HAP-1 (cell line): ENCODE measurements at regions not wholly inside any gene's neighbourhood (a gene's known extent, or its start where the extent isn't known, plus 50 kb on each side); places are given as distances from the start of the nearest gene placed in this dataset.
"Not testable (repeated sequence)": the region's sequence is repeated elsewhere in the genome, so short reads cannot be mapped to it uniquely, and the experiment has no call there.

Experiments used
- DNase-seq, 2 experiments: peaks; one replicate each; pipeline ENCODE4 v3.0.0-alpha.2; 2016 to 2020; ENCODE audit warnings: low spot score in 2 of 2
- H3K27me3 ChIP-seq: fragments of 250-450 bp; sonication (Bioruptor Pico); 2 replicates; pipeline ENCODE4 v1.5.1; 2020; ENCODE audit warnings: low read depth, mild to moderate bottlenecking, moderate library complexity
- H3K36me3 ChIP-seq: fragments of 250-450 bp; sonication (Bioruptor Pico); replicated peaks from 2 replicates; pipeline ENCODE4 v1.5.1; 2020; ENCODE audit warnings: mild to moderate bottlenecking
- H3K4me1 ChIP-seq: fragments of 250-450 bp; sonication (Bioruptor Pico); 2 replicates; pipeline ENCODE4 v1.5.1; 2020; ENCODE audit warnings: mild to moderate bottlenecking
- H3K4me3 ChIP-seq: fragments of 250-450 bp; sonication (Bioruptor Pico); 2 replicates; pipeline ENCODE4 v1.5.1; 2020; ENCODE audit warnings: mild to moderate bottlenecking, moderate library complexity
- H3K9me3 ChIP-seq: fragments of 250-450 bp; sonication (Bioruptor Pico); 2 replicates; pipeline ENCODE4 v1.5.1; 2020; ENCODE audit warnings: mild to moderate bottlenecking, moderate library complexity
- in situ Hi-C: fragments of 300-500 bp; cut with MboI; formaldehyde crosslinking; loops from 3 replicates; pipeline ENCODE4 v1.14.3; 2020; ENCODE audit warnings: low sequenced_read_pairs, inconsistent platforms, mixed read lengths

- Histone ChIP-seq H3K4me1 (no peaks in the 10 kb centered on the region), H3K4me3 (no peak overlapping the region), H3K27me3 (no peaks in the 10 kb centered on the region; the same call in 1 of the 2 replicates), H3K36me3 (no peaks in the 10 kb centered on the region), H3K9me3 (no peaks in the 10 kb centered on the region)
- no peak for DNase-seq
- in situ Hi-C loops = no loop called here
Measured at GRCh38 chr3:159032311-159032710, 230.5 kb downstream of the MFSD1 start.

- Histone ChIP-seq H3K9me3 (no peaks in the 10 kb centered on the region), H3K36me3 (no peaks in the 10 kb centered on the region), H3K27me3 (peaks cover 8% of the 10 kb centered on the region; the same call in 1 of the 2 replicates), H3K4me1 (no peaks in the 10 kb centered on the region), H3K4me3 (no peak overlapping the region)
- in situ Hi-C loops = no loop called here
- no peak for DNase-seq
Measured at GRCh38 chr3:159038405-159038804, 236.6 kb downstream of the MFSD1 start.

GRCh38 chr3:159039286-159039685 is 237.4 kb downstream of the MFSD1 start:
- in situ Hi-C loops = no loop called here
- H3K27me3 ChIP-seq = peaks cover 8% of the 10 kb centered on the region; the same call in 1 of the 2 replicates
- no peaks in the 10 kb centered on the region for H3K4me1 ChIP-seq
- H3K36me3 ChIP-seq = no peaks in the 10 kb centered on the region
- no peak for DNase-seq
- H3K4me3 ChIP-seq = no peak overlapping the region
- H3K9me3 ChIP-seq = no peaks in the 10 kb centered on the region

- in situ Hi-C loops = no loop called here
- DNase-seq = no peak
- H3K36me3 ChIP-seq = no peaks in the 10 kb centered on the region
- no peak overlapping the region for H3K4me3 ChIP-seq
- peaks cover 2% of the 10 kb centered on the region; the same call in 1 of the 2 replicates for H3K27me3 ChIP-seq
- H3K4me1 ChIP-seq = no peaks in the 10 kb centered on the region
- no peaks in the 10 kb centered on the region for H3K9me3 ChIP-seq
Measured at GRCh38 chr3:159045279-159045885, 243.5 kb downstream of the MFSD1 start.

GRCh38 chr3:159047361-159047760 is 245.5 kb downstream of the MFSD1 start:
- Histone ChIP-seq H3K4me1 (no peaks in the 10 kb centered on the region), H3K27me3 (no peaks in the 10 kb centered on the region), H3K36me3 (no peaks in the 10 kb centered on the region), H3K9me3 (no peaks in the 10 kb centered on the region), H3K4me3 (no peak overlapping the region)
- no peak for DNase-seq
- in situ Hi-C loops = no loop called here

- H3K4me1 ChIP-seq, H3K9me3 ChIP-seq, in situ Hi-C loops, H3K4me3 ChIP-seq, H3K27me3 ChIP-seq, DNase-seq, H3K36me3 ChIP-seq: not testable (repeated sequence)
Measured at GRCh38 chr3:159052494-159052893, 250.6 kb downstream of the MFSD1 start.

GRCh38 chr3:159057621-159058020 is 255.8 kb downstream of the MFSD1 start:
- H3K36me3 ChIP-seq = no peaks in the 10 kb centered on the region
- H3K4me1 ChIP-seq = no peaks in the 10 kb centered on the region
- no peaks in the 10 kb centered on the region for H3K9me3 ChIP-seq
- in situ Hi-C loops = no loop called here
- no peak overlapping the region for H3K4me3 ChIP-seq
- DNase-seq = no peak
- no peaks in the 10 kb centered on the region for H3K27me3 ChIP-seq

GRCh38 chr3:159058859-159059258 is 257.0 kb downstream of the MFSD1 start:
- Histone ChIP-seq H3K36me3 (no peaks in the 10 kb centered on the region), H3K27me3 (no peaks in the 10 kb centered on the region), H3K4me3 (no peak overlapping the region), H3K4me1 (no peaks in the 10 kb centered on the region), H3K9me3 (no peaks in the 10 kb centered on the region)
- in situ Hi-C loops = no loop called here
- DNase-seq = no peak

- DNase-seq = no peak
- no peak overlapping the region for H3K4me3 ChIP-seq
- in situ Hi-C loops = no loop called here
Measured at GRCh38 chr3:159059395-159059794, 257.5 kb downstream of the MFSD1 start.

GRCh38 chr3:159062734-159063410 is 261.0 kb downstream of the MFSD1 start:
- Histone ChIP-seq H3K4me1 (peaks cover 2% of the 10 kb centered on the region), H3K4me3 (no peak overlapping the region), H3K36me3 (no peaks in the 10 kb centered on the region), H3K27me3 (no peaks in the 10 kb centered on the region), H3K9me3 (no peaks in the 10 kb centered on the region)
- no peak for DNase-seq
- in situ Hi-C loops = no loop called here

More at GRCh38 chr3:159059395-159059794, 257.5 kb downstream of the MFSD1 start:
- no peaks in the 10 kb centered on the region for H3K9me3 ChIP-seq
- H3K4me1 ChIP-seq = no peaks in the 10 kb centered on the region
- H3K27me3 ChIP-seq = no peaks in the 10 kb centered on the region
- H3K36me3 ChIP-seq = no peaks in the 10 kb centered on the region

GRCh38 chr3:159069091-159069490 is 267.2 kb downstream of the MFSD1 start, which contains the start of gene IQCJ:
Gene IQCJ (plus strand): TSS chr3:159069319.
- H3K4me3 ChIP-seq = no peak within 1 kb of the TSS
- in situ Hi-C loops = no loop called here
- peak; percentile 67 to 72 for DNase-seq
- no peaks in the 10 kb centered on the region for H3K27me3 ChIP-seq
- H3K9me3 ChIP-seq = no peaks in the 10 kb centered on the region
- peaks cover 19% of the 10 kb centered on the region for H3K4me1 ChIP-seq
- no peaks in the 10 kb centered on the region for H3K36me3 ChIP-seq

GRCh38 chr3:159069866-159070425 is 268.1 kb downstream of the MFSD1 start:
- Histone ChIP-seq H3K4me3 (no peak overlapping the region), H3K9me3 (no peaks in the 10 kb centered on the region), H3K27me3 (no peaks in the 10 kb centered on the region), H3K36me3 (no peaks in the 10 kb centered on the region), H3K4me1 (peaks cover 21% of the 10 kb centered on the region)
- in situ Hi-C loops = no loop called here
- no peak for DNase-seq

GRCh38 chr3:159074756-159075701 is 273.2 kb downstream of the MFSD1 start:
- H3K36me3 ChIP-seq = no peaks in the 10 kb centered on the region
- no peaks in the 10 kb centered on the region for H3K27me3 ChIP-seq
- H3K9me3 ChIP-seq = no peaks in the 10 kb centered on the region
- H3K4me3 ChIP-seq = no peak overlapping the region
- in situ Hi-C loops = no loop called here
- peak in 1 of 2 experiments; percentile 9 for DNase-seq
- H3K4me1 ChIP-seq = peaks cover 8% of the 10 kb centered on the region
